Lower leg skin (tissue), 3 donors: ENCODE measurements at regions not wholly inside any gene's neighbourhood (a gene's known extent, or its start where the extent isn't known, plus 50 kb on each side); places are given as distances from the start of the nearest gene placed in this dataset.

Experiments used
- POLR2A ChIP-seq, 2 donors: fragments of 450-650 bp; IDR thresholded peaks; one replicate each; pipeline ENCODE4 v1.6.1; 2016 to 2017; ENCODE audit warnings: antibody characterized with exemption in 2 of 2, mild to moderate bottlenecking in 1 of 2, moderate library complexity in 1 of 2
- TF ChIP-seq, protein P1 (sequence below), 3 donors: fragments of 450-650 bp; IDR thresholded peaks; one replicate each; pipeline ENCODE4 v1.5.1; 2016; ENCODE audit warnings: antibody characterized with exemption in 3 of 3, mild to moderate bottlenecking in 3 of 3, moderate library complexity in 2 of 3

DNA sequence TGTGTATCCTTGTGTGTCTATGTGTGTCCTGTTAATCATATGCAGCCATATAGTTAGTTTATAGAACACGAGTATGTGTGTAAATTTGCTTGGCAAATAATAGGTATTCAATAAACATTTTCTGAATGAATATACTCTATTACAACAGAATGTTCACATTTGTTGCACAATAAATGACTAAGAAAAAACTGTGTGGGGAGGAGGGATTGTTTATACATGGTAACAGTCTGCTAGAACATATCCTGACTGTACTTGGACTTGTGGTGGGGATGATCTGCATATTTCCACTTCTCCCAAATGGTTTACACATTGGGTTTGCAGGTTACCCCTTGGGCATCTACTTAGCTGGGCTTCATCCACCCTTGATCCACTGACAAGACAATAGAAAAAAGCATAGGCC is 194.6 kb downstream of the INSC start:
- TF ChIP-seq, protein P1, sequence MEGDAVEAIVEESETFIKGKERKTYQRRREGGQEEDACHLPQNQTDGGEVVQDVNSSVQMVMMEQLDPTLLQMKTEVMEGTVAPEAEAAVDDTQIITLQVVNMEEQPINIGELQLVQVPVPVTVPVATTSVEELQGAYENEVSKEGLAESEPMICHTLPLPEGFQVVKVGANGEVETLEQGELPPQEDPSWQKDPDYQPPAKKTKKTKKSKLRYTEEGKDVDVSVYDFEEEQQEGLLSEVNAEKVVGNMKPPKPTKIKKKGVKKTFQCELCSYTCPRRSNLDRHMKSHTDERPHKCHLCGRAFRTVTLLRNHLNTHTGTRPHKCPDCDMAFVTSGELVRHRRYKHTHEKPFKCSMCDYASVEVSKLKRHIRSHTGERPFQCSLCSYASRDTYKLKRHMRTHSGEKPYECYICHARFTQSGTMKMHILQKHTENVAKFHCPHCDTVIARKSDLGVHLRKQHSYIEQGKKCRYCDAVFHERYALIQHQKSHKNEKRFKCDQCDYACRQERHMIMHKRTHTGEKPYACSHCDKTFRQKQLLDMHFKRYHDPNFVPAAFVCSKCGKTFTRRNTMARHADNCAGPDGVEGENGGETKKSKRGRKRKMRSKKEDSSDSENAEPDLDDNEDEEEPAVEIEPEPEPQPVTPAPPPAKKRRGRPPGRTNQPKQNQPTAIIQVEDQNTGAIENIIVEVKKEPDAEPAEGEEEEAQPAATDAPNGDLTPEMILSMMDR (IDR thresholded peaks at IDR 0.05) = no peak
- no peak for TF ChIP-seq POLR2A (IDR thresholded peaks at IDR 0.05)
